ENCODE measurements at regions not wholly inside any gene's neighbourhood (a gene's known extent, or its start where the extent isn't known, plus 50 kb on each side); places are given as distances from the start of the nearest gene placed in this dataset.

- POLR2A ChIA-PET: no interaction called here
- Histone ChIP-seq H3K4me1 (ENCODE audit: control insufficient read depth, insufficient read depth, low read length) (no peaks in the 10 kb centered on the region), H3K4me3 (ENCODE audit: low read depth, low read length) (no peak overlapping the region), H3K27ac (ENCODE audit: extremely low read depth, low read depth, low read length) (no peak overlapping the region), H3K9me3 (ENCODE audit: control insufficient read depth, insufficient read depth, low read depth, low read length) (no peaks in the 10 kb centered on the region), H3K36me3 (ENCODE audit: control insufficient read depth in 2 of 2, insufficient read depth in 1 of 2, low read length in 2 of 2) (no peaks in the 10 kb centered on the region)
- CTCF ChIA-PET: no interaction called here
- no peak for TF ChIP-seq PATZ1 (tag by site-specific recombination; IDR thresholded peaks at IDR 0.05)
- TF ChIP-seq ZBTB7A (tag by site-specific recombination; IDR thresholded peaks at IDR 0.05; ENCODE audit: low read depth): no peak
- TF ChIP-seq ZNF629 (tag by site-specific recombination; IDR thresholded peaks at IDR 0.05): no peak
- TF ChIP-seq ZNF639 (tag by site-specific recombination; IDR thresholded peaks at IDR 0.05): no peak
- no peak for TF ChIP-seq SETDB1 (IDR thresholded peaks at IDR 0.05; ENCODE audit: insufficient read length, low read length)
- TF ChIP-seq GLIS1 (tag by site-specific recombination; IDR thresholded peaks at IDR 0.05): no peak
- no peak for TF ChIP-seq ZNF292 (tag by site-specific recombination; IDR thresholded peaks at IDR 0.05; ENCODE audit: borderline replicate concordance, low read depth)
- TF ChIP-seq HOXC10 (CRISPR knock-in tag; IDR thresholded peaks at IDR 0.05): no peak
- TF ChIP-seq, protein P1, sequence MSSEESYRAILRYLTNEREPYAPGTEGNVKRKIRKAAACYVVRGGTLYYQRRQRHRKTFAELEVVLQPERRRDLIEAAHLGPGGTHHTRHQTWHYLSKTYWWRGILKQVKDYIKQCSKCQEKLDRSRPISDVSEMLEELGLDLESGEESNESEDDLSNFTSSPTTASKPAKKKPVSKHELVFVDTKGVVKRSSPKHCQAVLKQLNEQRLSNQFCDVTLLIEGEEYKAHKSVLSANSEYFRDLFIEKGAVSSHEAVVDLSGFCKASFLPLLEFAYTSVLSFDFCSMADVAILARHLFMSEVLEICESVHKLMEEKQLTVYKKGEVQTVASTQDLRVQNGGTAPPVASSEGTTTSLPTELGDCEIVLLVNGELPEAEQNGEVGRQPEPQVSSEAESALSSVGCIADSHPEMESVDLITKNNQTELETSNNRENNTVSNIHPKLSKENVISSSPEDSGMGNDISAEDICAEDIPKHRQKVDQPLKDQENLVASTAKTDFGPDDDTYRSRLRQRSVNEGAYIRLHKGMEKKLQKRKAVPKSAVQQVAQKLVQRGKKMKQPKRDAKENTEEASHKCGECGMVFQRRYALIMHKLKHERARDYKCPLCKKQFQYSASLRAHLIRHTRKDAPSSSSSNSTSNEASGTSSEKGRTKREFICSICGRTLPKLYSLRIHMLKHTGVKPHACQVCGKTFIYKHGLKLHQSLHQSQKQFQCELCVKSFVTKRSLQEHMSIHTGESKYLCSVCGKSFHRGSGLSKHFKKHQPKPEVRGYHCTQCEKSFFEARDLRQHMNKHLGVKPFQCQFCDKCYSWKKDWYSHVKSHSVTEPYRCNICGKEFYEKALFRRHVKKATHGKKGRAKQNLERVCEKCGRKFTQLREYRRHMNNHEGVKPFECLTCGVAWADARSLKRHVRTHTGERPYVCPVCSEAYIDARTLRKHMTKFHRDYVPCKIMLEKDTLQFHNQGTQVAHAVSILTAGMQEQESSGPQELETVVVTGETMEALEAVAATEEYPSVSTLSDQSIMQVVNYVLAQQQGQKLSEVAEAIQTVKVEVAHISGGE (tag by site-specific recombination; conservative IDR thresholded peaks at IDR 0.05; ENCODE audit: low read depth): no peak
- no peak for TF ChIP-seq INSM2 (tag by site-specific recombination; IDR thresholded peaks at IDR 0.05)
- TF ChIP-seq, protein P2, sequence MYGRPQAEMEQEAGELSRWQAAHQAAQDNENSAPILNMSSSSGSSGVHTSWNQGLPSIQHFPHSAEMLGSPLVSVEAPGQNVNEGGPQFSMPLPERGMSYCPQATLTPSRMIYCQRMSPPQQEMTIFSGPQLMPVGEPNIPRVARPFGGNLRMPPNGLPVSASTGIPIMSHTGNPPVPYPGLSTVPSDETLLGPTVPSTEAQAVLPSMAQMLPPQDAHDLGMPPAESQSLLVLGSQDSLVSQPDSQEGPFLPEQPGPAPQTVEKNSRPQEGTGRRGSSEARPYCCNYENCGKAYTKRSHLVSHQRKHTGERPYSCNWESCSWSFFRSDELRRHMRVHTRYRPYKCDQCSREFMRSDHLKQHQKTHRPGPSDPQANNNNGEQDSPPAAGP (tag by site-specific recombination; IDR thresholded peaks at IDR 0.05): no peak
- TF ChIP-seq ZNF121 (tag by site-specific recombination; IDR thresholded peaks at IDR 0.05): no peak
- TF ChIP-seq ZBTB17 (tag by site-specific recombination; IDR thresholded peaks at IDR 0.05): no peak
- no peak for TF ChIP-seq ZNF350 (tag by site-specific recombination; IDR thresholded peaks at IDR 0.05)
- no peak for TF ChIP-seq OSR2 (tag by site-specific recombination; IDR thresholded peaks at IDR 0.05)
- TF ChIP-seq ZFP3 (tag by site-specific recombination; IDR thresholded peaks at IDR 0.05; ENCODE audit: low read depth): no peak
- no peak for TF ChIP-seq HOXD13 (CRISPR knock-in tag; IDR thresholded peaks at IDR 0.05; ENCODE audit: borderline replicate concordance)
- no peak for TF ChIP-seq ZNF24 (tag by site-specific recombination; IDR thresholded peaks at IDR 0.05)
- no peak for TF ChIP-seq ZNF426 (tag by site-specific recombination; IDR thresholded peaks at IDR 0.05)
Observed at GRCh38 chr2:7825591-7826312, 856.1 kb upstream of the ID2 start.
